Gastrocnemius medialis (tissue), 4 donors: ENCODE measurements at regions not wholly inside any gene's neighbourhood (a gene's known extent, or its start where the extent isn't known, plus 50 kb on each side); places are given as distances from the start of the nearest gene placed in this dataset.

Source experiments
- CTCF ChIP-seq, 5 experiments: fragments of 450-650 bp in 3 of 5; fragments of 200-600 bp in 2 of 5; sonication (generic) in 2 of 5; IDR thresholded peaks in 4 of 5; conservative IDR thresholded peaks in 1 of 5; 1 replicate in 4 of 5; 2 replicates in 1 of 5; pipeline ENCODE4 v1.5.1; 2016 to 2019; ENCODE audit warnings: antibody characterized with exemption in 5 of 5, mild to moderate bottlenecking in 3 of 5, moderate library complexity in 3 of 5
- POLR2A ChIP-seq, 2 donors: fragments of 450-650 bp; IDR thresholded peaks; one replicate each; pipeline ENCODE4 v1.6.1; 2017; ENCODE audit warnings: antibody characterized with exemption in 2 of 2, mild to moderate bottlenecking in 2 of 2, moderate library complexity in 2 of 2

- TF ChIP-seq CTCF (IDR thresholded peaks at IDR 0.05 in 4 of 5, conservative IDR thresholded peaks at IDR 0.05 in 1 of 5): no peak
- no peak for TF ChIP-seq POLR2A (IDR thresholded peaks at IDR 0.05)
Observed at GRCh38 chr2:225290757-225291400, 108.6 kb upstream of the NYAP2 start.
